HG03565 (cell line): ENCODE measurements at regions not wholly inside any gene's neighbourhood (a gene's known extent, or its start where the extent isn't known, plus 50 kb on each side); places are given as distances from the start of the nearest gene placed in this dataset.
A peak's percentile ranks its signal among the peaks of the same experiment; 100 is the strongest.
"Not testable (repeated sequence)": the region's sequence is repeated elsewhere in the genome, so short reads cannot be mapped to it uniquely, and the experiment has no call there.

Source experiments
- ATAC-seq: cut with Tn5 transposase; IDR thresholded peaks from one replicate; pipeline ENCODE4 v1.9.1; 2021; ENCODE audit warnings: mild to moderate bottlenecking, moderate library complexity; ENCODE audit not compliant: unreplicated experiment

DNA sequence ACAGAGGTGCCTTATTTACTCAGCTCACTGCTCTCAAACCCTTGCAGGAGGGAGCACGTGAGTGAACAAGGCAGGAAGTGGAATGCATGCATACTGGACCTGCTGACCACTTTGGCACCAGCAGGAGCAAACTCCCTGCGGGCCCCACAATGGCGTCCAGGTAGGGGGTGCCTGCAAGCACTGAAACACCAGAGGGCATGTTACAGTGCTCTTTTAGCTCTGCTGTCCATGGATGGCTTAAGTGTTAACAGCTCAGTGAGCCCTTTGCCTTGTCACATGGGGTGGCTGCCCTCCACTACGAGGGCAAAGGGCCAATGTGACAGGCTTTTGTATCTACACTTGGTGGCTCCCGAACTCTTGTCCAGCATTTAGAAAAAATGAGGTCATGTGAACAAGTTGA is 199.5 kb upstream of the UGT8 start:
- ATAC-seq, result no peak

DNA sequence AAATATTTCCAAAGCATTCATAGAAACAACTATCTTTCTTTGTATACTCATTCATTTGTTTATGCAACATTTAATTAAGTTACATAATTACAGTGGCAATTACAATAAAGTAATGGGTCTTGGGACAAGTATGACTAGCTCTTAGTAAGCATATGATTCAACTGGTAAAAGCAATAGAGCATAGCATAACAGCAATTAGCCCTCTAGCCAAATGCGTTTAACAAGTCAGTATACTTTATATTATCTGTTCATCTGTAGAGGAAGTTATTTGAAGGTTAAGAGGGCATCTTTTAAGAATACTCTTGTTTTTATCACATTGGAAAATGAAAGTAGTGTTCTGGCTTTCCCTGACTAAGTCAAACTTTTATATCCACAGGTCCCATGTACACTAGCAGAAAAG is 198.1 kb upstream of the UGT8 start:
- ATAC-seq, result no peak

DNA sequence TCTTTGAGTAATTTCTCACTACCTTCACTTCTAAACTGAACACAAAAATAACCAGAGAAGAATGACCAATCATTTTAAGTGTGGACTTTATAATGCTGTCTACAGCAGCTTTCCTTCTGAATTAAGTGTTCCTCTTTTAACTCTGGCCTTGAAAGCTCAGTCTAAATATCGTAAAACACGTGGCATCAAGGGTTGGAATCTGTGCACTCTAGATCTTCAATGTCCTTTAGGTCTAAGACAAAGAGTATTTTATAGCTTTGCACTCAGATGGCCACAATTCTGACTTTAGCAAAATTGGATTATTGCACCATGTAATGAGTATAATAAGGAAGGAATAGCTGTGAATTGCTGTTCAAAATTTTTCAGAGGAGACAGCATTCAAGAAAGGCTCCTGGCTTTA is 197.1 kb upstream of the UGT8 start:
- ATAC-seq, result no peak

DNA sequence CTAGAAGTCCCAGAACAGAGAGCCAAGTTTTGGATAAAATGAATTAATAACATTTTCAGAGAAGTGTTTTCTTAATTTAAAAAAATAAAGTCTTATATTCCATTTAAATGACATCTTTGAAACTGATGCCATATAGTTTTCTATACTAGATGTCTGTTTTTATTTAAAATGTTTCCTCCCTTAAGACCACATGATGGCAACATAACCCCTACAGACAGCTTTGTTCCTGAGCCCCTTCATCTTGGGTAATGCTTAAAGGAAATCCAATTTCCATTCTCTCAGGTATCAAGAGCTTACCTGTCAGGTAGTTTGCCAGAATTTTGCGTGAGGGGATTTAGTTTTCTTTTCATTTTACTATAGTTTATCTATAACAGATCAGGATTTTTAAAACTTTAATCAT is 181.4 kb upstream of the UGT8 start:
- no peak for ATAC-seq

DNA sequence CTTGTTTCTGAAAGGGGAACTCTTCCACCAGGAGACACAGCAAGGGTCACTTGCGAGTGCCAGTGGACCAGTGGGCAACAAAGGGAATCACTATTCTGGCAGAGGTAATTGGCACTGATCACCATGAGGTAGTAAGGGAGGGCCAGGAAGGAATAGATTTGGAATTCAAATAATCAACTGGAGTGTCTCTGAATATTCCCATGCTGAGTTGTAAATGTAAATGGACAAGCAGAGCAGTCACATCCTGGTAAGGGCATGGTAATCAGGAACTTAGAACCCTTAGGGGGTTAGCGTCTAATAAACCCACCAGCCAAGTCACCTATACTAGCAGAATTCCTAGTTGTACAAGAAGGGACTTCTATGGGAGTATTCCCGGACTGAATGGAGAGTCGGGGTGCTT is 178.5 kb upstream of the UGT8 start:
- no peak for ATAC-seq

DNA sequence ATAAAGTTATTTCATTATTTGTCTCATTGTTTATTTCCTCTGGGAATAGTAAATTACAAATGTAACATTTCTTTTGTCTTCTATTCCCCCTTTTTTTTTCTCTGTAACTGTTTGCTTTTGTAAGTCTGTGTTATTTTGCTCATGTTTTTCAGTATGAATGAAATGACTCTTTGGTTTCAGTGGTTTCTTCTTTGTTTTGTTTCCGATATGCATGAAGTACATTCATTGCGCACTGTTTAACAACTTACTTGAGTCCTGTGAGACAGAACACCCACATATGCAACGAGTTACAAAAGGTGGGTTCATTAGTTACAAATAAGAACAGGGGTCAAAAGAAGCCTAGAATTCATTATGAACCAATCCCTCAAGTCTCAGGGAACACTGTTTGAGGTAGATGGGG is 175.0 kb upstream of the UGT8 start:
- peak; percentile 100 for ATAC-seq

DNA sequence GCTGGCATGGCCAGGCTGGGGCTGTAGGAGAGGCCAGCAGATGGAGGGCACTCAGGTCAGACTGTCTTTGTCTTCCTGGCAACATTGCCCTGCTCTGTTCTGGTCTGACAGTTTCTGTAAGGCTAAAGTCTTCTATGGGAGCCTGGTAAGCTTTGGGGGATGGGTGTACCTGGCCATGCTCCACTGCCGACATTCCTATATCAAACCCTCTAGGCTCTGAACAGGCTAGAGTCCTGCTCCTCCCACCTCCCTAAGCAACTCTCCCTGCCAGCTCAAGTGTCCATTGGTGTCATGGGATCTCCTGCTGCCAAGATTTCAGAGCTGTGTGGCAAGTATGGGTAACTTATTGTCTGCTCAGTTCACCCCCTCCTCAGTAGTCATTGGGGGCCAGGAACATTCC is 163.5 kb upstream of the UGT8 start:
- no peak for ATAC-seq

DNA sequence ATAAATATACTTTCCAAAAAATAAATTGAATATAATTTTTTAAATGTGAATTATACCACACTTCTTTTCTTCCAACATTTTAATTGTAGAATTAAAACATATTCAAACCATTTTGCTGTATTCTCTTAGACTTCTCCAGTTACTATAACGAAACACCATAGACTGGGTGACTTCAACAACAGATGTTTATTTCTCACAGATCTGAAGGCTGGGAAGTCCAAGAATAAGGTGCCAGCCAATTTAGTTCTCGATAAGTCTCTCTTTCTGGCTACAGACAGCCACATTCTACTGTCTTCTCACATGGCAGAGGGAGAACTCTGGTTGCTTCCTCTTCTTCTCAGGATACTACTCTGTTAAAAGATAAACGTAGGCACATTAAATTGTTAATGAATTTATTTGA is 155.8 kb upstream of the UGT8 start:
- ATAC-seq, result no peak

DNA sequence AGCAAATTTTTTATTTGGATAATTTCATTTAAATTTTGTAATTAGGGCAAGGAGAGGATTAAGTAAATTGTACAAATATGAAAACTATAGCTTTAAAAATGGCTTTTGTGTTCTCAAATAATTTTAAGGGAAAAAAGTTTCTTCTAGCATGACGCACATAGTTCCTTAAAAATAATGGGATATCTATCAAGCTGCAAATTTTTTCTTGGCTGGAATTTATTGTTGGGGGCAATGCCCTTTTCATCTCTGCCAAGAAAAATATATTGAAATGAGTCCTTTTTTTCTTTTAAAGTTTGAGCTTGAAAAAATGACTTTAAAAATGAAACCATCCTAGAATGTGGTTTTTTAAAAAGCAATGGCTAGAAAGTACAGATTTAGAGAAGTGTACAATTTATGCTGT is 154.4 kb upstream of the UGT8 start:
- no peak for ATAC-seq

DNA sequence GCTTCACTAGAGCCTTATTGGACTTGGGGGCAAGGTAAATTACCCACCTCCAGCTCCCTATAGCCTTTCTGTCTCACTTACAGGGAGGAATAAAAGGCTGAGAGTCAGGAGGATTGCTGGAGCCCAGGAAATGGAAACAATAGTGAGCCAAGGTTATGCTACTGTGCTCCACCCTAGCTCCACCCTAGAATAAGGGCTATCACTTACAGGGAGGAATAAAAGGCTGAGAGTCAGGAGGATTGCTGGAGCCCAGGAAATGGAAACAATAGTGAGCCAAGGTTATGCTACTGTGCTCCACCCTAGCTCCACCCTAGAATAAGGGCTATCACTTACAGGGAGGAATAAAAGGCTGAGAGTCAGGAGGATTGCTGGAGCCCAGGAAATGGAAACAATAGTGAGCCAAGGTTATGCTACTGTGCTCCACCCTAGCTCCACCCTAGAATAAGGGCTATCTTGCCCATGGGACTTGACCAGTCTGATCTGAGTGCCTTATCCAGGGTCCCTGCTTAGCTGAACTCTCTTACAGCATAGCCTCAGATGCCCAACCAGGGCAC is 150.6 kb upstream of the UGT8 start:
- not testable (repeated sequence) for ATAC-seq

DNA sequence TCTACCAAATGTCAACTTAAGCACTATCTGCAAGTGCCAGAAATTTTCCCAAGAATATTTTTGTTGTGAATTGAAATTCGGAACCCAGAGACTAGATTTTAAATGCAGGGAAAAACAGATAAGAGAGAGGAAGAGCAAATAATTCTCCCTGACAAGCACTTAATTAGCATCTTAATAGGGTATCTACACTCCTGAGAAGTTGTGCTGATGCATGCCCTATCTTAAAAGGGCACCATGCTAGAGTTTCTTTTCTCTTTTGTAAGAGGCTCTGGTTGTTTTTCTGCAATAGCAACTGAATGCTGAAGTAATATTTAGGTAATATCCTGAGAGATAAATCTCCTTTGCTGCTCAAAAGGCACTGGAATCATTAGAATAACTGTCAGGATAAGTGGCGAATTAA is 139.9 kb upstream of the UGT8 start:
- ATAC-seq, result no peak

DNA sequence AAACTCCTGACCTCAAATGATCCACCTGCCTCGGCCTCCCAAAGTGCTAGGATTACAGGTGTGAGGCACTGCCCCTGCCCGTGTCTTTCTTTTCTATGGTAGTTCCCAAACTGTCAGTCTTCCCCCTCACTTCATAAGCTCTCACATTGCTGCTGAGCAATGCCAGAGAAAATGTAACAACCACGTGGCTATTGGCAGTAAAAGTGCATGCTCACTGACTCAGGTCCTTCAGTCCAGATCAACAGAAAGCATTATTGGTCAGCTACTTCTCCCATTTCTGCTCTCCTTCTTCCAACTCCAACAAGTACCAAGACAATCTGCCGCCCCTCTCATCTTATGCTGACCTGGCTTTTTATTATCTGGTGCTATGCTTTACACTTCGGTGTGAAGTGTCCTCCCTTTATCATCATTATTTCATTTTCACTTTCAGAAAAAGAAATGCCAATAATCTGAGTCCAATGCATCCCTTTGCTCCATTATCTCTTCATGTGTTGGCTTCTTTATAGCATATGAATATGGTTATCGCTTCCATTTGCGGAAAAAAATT is 133.8 kb upstream of the UGT8 start:
- no peak for ATAC-seq

DNA sequence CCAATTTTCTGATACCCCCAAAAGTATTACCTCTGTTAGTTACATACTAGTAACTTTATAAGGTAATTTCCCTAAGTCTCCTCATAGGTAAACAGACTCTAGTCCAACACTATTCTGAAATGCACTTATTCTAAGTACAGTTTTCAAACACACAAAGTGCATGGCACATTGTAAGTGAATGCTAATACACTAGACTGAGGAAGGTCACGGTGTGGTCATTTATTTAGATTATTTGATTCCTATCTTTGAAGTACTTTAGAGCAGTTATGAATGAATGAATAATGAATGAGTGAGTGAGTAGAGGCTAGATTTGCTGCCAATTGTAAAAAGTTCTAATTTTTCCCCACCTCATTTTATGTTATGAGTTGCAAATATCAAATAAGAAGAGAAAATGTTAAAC is 132.8 kb upstream of the UGT8 start:
- no peak for ATAC-seq

DNA sequence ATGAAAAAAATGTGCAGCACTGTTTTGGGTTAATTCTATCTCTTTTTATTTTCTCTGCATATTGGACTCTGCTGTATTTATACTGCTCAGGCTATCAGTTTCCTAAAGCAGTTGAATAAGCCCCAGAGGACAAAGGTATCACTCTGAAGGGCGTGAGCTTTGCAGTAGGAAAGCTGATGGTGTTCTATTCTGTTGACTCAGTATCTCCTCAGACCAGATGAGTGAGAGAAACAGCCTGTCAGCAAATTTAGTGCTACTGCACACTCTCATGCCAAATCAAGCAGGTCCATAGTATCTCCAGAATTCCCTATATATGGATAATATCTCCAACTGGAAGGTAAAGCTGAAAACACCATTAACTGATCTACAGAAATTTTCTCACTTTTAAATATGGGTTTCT is 132.3 kb upstream of the UGT8 start:
- ATAC-seq, result no peak

DNA sequence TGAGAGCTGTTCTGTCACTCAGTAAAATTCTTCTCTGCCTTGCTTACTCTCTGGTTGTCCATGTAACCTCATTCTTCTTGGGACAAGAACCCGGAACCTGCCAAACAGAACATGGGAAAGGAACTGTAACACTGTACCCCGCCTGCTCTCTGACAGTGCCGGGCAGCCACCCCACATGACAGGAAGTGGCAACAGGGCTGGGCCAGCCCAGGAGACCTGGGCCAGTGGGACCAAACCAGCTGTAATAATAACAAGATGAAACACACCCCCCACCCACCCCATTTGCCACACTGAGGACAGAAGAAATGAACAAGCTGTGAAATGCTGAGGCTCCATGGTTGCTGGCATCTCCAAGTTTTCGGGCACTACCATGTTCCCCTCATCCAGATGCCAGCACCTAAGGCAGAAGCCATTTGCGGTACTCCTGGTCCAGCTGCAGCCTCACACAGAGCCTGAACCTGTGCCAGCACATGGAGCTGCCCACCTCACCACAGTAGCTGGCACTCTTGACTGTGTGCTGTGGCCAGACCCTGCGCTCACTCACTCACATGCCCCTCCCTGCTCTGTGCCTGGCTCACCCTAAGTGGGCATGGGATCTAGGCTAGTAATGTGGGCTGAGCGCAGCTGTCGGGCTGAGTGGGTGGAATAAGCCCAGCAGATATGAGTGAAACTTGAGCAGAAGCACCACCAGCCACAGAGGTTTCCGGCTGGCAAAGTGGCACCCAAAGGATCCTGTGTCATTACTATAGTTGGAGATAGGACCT is 126.2 kb upstream of the UGT8 start:
- ATAC-seq, result no peak

DNA sequence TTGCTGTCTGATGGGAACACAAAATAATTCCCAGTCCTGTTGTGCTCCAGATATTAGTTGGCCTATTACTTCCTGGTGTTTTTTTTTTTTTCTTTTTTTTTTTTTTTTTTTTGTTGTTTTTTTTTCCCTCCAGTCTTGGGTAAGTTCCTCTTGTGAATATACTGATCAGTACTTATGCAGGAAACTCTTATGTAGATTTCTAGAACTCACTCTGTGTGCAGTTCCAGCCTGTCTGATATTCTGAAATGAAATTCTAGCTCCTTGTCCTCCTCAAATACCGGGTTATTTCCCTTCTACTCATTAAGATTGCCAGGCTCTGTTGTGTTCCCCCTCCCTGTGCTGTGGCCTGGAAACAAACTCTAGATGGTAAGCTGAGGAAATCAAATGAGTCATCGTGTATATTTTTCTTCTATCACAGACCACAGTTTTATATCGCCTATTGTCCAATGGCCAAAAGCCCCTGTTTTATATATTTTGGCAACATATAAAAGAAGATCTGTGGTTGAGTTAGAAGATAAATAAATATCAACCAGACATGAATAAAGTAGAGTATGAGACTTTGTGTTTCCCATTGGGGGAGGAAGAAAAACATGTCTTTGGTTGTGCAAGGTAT is 124.3 kb upstream of the UGT8 start:
- ATAC-seq, result no peak

DNA sequence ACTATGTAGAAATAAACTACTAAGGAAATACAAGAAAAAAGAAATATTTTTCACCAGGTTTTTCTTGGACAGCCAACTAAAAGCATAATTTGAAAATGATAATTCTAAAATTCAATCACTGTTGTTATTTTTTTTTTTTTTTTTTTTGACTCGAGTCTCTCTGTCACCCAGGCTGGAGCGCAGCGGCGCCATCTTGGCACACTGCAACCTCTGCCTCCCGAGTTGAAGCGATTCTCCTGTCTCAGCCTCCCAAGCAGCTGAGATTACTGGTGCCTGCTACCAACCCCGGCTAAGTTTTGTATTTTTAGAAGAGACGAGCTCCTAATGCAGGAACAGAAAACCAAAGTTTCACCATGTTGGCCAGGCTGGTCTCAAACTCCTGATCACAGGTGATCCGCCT is 122.3 kb upstream of the UGT8 start:
- no peak for ATAC-seq

DNA sequence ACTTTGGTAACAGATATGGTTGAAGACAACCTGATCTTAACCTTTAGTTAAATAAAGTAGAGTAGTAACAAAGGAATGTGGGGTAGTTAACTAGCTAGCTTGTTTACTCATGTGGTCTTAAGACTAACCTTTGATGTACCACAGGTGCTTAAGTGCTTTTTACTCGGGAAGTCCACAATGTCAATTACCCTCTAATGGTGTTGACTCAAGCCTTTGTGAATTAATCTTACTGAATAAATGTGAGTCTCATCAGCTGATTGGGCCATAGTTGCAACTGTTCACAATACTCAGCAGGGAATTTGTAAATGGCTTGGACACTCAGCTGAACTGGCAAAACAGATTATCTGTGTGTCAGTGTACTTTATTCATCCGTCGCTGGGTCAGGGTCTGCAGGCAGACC is 119.0 kb upstream of the UGT8 start:
- no peak for ATAC-seq

DNA sequence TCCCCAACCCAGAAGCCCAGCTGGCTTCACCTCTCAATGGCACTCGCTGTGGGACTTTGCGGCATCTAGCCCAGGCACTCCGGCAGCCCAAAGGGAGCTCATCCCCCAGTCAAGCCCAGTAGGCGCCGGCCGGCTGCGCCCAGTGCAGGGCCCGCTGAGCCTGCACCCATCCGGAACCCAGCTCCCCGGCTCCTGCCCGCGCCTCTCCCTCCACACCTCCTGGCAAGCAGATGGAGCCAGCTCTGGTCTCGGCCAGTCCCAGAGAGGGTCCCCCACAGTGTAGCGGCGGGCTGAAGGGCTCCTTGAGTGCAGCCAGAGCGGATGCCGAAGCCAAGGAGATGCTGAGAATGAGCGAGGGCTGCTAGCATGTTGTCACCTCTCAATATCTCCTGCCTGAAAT is 116.8 kb upstream of the UGT8 start:
- no peak for ATAC-seq

DNA sequence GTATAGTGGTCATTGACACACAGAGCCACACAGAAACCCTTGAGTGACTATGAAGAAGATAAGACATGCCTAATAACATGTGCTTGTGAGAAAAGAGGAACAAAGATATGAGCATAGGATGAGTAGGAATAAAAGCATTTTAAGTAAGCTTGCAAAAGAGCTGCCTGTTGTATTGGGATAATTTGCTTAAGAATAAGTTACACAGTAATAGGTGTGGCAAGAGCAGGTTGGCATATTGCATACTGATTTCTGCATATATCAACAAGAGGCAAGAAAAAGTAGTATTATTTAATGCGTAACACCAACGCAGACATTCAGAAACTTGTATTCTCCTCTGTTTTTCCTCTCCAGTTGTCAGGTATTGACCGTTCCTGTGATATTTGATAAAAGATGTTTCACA is 111.5 kb upstream of the UGT8 start:
- no peak for ATAC-seq

DNA sequence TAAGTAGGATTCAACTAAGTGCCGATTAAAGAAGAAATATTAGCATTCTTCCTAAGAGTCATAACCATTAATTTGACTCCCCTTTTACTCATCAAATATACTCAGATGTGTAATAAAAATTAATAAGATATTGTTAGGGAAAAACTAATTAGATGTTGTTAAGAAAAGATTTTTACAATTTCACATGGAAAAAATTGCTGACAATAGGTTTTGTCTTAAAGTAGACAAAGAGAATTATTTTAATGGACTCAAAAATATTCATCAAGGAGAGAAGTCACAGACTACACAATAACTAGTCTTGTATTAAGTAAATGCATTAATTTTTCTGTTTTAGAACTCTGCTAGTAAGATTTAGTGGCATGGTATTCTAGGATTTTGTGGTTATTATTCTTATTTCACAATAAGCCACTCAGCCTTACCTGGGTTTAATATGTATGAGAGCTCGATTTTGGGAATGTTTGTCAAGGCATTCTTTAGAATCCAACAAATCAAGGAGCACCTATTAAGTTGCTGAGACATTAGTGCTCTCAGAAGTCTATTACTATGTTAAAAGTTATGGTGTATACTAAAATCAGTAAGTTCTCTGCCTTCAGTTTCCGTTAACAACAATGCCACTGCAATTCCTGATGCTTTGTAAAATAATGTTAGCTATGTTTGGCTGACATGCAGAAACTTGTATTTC is 110.2 kb upstream of the UGT8 start:
- ATAC-seq, result no peak
